Hematopoietic multipotent progenitor cell treated with erythropoietin and hydrocortisone succinate and interleukin-3 and kit ligand, for 6 days (in vitro differentiated cells): ENCODE measurements at regions not wholly inside any gene's neighbourhood (a gene's known extent, or its start where the extent isn't known, plus 50 kb on each side); places are given as distances from the start of the nearest gene placed in this dataset.
"Not testable (repeated sequence)": the region's sequence is repeated elsewhere in the genome, so short reads cannot be mapped to it uniquely, and the experiment has no call there.

Experiments
- DNase-seq: peaks from one replicate; pipeline ENCODE4 v3.0.0-alpha.2; 2015

- peak; percentile 48 for DNase-seq
These were observed 59.3 kb upstream of the CLEC6A start for GRCh38 chr12:8396225-8397071.

- not testable (repeated sequence) for DNase-seq
These were observed 58.4 kb upstream of the CLEC6A start for GRCh38 chr12:8397378-8397777.

GRCh38 chr12:8399496-8400034 lies 56.2 kb upstream of the CLEC6A start:
- not testable (repeated sequence) for DNase-seq

GRCh38 chr12:8403834-8404233 lies 51.9 kb upstream of the CLEC6A start:
- not testable (repeated sequence) for DNase-seq

GRCh38 chr12:8404341-8404740 lies 51.4 kb upstream of the CLEC6A start:
- DNase-seq = not testable (repeated sequence)
